NCI-H2171 treated with DMSO at 0.1 percent for 48 hours (cell line): ENCODE measurements at regions not wholly inside any gene's neighbourhood (a gene's known extent, or its start where the extent isn't known, plus 50 kb on each side); places are given as distances from the start of the nearest gene placed in this dataset.

Source experiments
- DNase-seq: peaks from one replicate; lab custom pipeline; 2025; lab: John Stamatoyannopoulos, UW

GRCh38 chr14:101215927-101216326, 312.4 kb upstream of the RTL1 start:
- no peak for DNase-seq

GRCh38 chr14:101216366-101217079, 313.0 kb upstream of the RTL1 start:
- no peak for DNase-seq

DNA sequence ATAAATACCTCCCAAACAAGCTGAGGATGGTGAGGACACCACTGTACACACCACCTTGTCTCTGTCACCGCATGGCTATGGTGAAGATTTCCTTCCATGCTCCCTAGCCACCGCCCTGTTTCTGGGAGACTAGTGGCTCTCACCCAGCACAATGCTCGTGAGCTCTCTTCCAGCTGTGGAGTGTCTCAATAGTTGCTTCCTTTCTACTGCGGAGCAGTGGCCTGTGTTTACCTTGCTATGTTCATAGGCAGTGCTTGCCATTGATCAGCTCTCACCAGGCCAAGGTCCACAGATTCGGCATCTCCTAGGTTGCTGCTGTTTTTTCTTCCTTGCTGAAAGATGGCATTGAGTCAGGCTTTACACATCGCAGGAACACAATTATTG, 313.6 kb upstream of the RTL1 start:
- DNase-seq = no peak

GRCh38 chr14:101217616-101218371, 314.3 kb upstream of the RTL1 start:
- DNase-seq = no peak

GRCh38 chr14:101219896-101220703, 316.6 kb upstream of the RTL1 start:
- no peak for DNase-seq

GRCh38 chr14:101220921-101221510, 317.5 kb upstream of the RTL1 start:
- DNase-seq = no peak

DNA sequence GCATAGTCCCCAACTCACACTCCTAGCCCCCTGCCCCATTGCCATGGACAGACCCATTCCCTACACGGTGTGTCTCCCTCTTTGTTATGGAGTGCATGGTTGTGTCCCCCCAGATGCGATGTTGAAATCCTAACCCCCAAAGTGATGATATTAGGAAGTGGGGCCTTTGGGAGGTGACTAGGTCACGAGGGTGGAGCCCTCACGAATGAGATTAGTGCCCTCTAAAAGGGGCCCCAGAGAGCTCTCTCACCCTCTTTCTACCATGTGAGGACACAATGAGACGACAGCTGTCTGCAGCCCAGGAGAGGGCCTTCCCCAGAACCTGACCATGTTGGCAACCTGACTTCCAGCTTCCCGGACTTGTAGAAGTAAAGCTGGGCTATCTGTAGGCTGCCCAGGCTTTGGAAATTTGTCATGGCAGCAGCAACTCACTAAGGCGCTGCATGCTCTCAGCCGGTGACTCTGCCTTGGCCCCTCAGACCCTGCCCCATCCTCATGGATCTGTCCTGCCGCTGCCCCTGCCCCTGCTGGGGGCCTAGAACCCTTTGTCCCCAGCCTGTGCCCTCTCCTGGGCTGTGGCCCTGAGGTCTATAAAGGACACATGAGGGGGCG, 318.1 kb upstream of the RTL1 start:
- no peak for DNase-seq

- DNase-seq = no peak
Measured at GRCh38 chr14:101222362-101223070, 319.0 kb upstream of the RTL1 start.

DNA sequence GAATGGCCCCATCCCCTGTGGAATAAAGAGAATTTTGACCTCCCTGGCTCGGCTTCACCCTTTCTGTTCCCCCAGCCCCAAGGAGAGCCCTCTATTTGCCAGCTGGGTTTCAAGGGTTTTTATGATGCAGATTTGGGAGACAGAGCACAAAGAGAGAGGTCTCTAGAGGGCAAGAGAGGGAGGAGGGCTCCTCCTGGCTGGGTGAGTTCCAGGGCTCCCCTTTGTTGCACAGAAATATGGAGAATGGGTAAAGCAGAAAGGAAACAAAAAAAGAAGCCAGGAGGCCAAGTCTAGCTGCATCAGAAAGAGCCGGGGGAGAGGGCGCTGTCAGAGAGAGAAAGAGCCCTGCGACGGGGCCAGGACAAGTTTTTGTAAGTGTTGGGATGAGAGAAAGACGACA, 319.6 kb upstream of the RTL1 start:
- DNase-seq = no peak

DNA sequence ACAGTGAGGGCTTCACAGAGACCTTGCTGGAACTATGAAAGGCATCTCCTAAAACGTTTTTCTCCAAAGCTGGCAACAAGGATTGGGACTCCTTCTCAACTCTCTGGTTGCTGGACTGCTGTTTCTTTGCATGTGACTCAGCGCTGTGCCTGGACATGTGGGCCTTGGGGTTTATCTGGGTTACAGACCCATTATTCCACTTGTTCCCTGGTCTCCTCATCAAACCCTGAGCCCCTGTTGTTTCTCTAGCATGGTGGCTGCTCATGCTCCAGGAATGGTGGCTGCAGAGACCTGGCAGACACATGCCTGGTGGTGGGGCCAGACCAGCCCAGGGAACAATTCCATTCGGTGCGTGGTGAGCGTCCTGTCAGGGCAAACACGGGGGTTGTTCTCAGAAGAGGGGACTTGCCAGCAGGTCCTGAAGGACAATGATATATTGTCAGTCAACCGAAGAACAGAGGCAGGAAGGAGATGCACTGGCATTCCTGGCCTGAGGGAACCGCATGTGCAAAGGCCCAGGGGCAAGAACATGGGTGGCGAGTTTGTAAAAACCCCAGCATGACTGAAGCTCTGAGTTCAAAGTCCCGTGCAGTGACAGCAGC, 320.1 kb upstream of the RTL1 start:
- DNase-seq = no peak

DNA sequence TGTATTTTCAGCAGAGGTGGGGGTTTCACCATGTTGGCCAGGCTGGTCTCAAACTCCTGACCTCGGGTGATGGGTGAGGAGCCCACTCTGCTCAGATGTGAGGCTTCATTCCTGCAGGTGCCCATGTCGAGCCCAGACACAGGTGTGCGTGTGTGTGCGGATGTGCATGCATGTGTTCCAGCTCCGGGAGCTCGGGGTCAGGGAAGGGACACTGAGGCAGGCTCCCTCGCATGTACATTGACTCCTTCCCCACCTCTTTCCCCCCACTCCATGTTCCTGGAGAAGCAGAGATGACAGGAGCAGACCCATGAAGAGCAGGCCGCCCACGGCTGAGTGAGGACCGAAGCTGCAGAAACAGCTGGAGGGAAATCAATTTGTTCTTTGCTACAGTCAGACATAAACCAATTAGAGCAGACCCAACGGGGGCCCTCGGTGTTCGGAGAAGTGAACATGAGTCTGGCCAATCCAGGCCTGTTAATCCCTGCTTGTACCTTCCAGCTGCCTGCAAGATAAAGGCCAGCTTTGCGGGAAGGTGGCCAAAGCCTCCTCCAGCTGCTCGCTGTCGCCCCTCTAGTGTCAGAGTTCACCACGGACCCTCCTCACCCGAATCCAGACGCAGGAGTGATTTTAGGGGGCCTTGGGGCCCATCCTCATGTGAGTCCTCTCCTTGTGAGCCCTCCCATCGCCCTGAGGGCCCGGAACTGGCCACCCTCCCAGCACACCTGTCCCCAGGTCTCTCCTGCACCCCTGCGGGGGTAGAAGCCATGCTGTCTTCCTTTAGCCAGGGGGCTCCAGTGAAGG, 321.0 kb upstream of the RTL1 start:
- DNase-seq = no peak

DNA sequence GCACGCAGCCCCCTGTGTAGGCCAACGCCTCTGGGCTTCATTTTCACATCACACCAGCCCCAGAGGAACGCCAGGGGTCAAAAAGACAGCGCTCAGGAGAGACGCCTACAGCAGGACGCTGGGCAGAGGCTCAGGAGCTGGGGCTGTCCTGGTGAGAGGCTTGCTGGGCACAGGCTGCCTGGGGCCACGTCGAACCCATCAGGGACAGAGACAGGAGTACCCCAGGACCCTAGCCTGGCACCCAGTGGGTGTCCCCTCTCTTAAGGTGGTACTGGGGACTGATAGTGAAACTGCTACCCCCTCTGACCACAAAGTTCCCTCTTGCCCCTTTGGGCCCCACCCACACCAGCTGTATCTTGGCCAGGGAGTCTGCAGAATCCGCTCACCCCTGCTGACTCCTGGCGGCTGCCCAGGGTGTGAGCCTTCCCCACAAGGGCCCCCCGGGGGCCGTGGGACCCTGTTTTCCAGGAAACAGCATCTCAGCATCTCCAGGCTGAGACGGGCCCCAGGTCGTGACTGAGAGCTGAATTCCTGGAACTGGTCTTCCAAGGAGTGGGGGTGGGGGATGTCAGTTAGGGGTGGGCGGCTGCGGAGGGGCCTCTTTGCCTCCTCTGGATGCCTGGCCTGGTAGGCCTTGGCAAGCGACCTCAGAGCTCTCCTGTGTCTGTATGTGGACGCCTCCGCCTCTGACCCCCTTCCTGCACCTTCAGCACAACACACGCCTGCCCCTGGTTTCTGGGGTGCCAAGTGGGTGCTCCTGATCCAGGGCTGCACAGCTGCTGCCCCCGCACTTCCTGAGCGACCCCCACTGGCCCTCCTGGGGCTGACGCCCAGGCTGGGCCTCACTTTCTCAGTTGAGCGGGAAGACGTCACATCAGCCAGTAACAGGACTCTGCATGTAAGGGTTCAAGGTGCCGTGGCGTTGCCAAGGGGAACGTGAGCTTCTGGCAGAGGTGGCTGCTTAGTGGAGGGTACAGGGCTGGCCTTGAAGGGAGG, 321.9 kb upstream of the RTL1 start:
- no peak for DNase-seq

GRCh38 chr14:101226265-101226602, 322.7 kb upstream of the RTL1 start:
- no peak for DNase-seq

- no peak for DNase-seq
Measured at GRCh38 chr14:101226603-101227425, 323.3 kb upstream of the RTL1 start.

GRCh38 chr14:101227611-101228594, 324.4 kb upstream of the RTL1 start:
- no peak for DNase-seq

DNA sequence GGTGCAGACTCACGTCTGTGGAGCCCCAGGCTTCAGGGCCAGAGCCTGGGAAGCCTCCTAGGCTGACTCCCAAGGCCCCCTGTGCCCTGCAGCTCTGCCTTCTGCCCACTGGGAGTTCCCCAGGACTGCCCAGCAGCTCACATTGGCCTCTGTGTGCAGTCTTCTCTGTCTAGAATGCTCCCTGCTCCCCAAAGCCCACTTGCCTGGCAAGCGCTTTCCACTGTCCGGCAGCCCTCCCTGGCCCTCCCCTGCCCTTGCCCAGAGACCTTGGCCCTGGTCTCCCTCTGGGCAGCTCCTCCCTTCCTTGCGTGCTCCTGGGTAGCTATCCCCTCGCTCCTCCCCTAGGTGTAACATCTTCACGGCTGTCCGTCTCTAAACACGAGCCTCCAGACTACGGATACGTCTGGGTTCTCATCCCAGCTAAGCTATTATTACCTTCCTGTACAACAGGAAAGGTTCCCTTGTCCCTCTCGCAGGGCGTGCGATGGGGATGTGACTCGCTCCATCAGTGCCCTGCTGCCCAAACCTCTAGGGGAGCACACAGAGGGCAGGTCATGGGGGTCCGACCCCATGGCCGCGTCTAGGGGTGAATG, 325.5 kb upstream of the RTL1 start:
- DNase-seq = no peak
